H1 (cell line): ENCODE measurements at regions not wholly inside any gene's neighbourhood (a gene's known extent, or its start where the extent isn't known, plus 50 kb on each side); places are given as distances from the start of the nearest gene placed in this dataset.

Source experiments
- POLR2A ChIP-seq, 2 experiments: IDR thresholded peaks; 1 replicate in 1 of 2; 2 replicates in 1 of 2; pipeline ENCODE4 v1.6.1; 2011; ENCODE audit warnings: low read depth in 2 of 2, low read length in 2 of 2, mild to moderate bottlenecking in 2 of 2; ENCODE audit errors: control extremely low read depth in 1 of 2
- SRF ChIP-seq: IDR thresholded peaks from 2 replicates; pipeline ENCODE4 v1.6.1; 2011; ENCODE audit warnings: mild to moderate bottlenecking, low read depth, low read length, moderate library complexity

DNA sequence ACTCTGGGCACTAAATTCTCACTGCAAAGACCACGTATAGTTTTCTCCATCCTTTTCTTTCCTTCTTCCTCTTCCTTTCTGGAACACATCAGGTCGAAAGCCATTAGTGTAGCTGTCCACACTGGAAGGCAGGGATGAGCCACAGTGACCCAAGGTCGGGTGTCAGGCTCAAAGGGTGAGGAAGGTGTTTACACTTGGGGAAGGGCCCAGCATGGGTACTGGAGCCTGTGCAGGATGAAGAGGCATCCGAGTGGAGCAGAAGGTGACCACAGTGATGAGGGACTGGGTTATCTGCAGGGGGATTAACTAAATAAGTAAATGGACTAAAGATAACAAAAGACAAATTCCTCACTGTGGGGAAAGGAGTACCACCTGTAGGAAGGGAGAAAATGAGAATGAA is 164.0 kb downstream of the SOX9 start:
- TF ChIP-seq POLR2A (IDR thresholded peaks at IDR 0.05; ENCODE audit: control extremely low read depth in 1 of 2, low read depth in 2 of 2, low read length in 2 of 2) (no peak), SRF (no peak)
